ENCODE measurements at regions not wholly inside any gene's neighbourhood (a gene's known extent, or its start where the extent isn't known, plus 50 kb on each side); places are given as distances from the start of the nearest gene placed in this dataset.

DNA sequence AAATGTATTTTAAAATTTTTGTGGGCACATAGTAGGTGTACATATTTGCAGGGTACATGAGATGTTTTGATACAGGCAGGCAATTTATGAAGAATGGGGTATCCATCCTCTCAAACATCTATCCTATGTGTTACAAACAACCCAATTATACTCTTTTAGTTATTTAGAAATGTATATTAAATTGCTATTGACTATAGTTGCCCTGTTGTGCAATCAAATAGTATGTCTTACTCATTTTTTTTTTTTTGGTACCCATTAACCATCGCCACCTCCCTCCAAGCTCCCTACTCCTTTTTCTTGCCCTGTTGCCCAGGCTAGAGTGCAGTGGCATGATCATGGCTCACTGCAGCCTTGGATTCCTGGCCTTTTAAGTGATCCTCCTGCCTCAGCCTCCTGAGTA lies 128.1 kb downstream of the BAMBI start:
- Histone ChIP-seq H3F3A (ENCODE audit: low read depth) (no peaks in the 10 kb centered on the region), H3K9me2 (replicated peaks; ENCODE audit: low read depth, low read length) (no peaks in the 10 kb centered on the region), H3K9me3 (ENCODE audit: insufficient read depth, low read depth, low read length) (no peaks in the 10 kb centered on the region), H3K4me2 (ENCODE audit: low read depth, low read length, poor library complexity, severe bottlenecking) (no peak overlapping the region), H3K27me3 (ENCODE audit: insufficient read depth, low read length, poor library complexity, severe bottlenecking) (no peaks in the 10 kb centered on the region), H3K79me2 (ENCODE audit: insufficient read depth, low read length) (no peaks in the 10 kb centered on the region), H3K4me3 (ENCODE audit: low read length, poor library complexity, severe bottlenecking) (no peak overlapping the region), H4K20me1 (ENCODE audit: insufficient read depth, low read length, poor library complexity, severe bottlenecking) (no peaks in the 10 kb centered on the region), H3K9ac (ENCODE audit: low read depth, low read length, poor library complexity, severe bottlenecking) (no peak overlapping the region), H3K4me1 (ENCODE audit: insufficient read depth, low read length, poor library complexity, severe bottlenecking) (no peaks in the 10 kb centered on the region), H3K36me3 (ENCODE audit: insufficient read depth, low read length) (no peaks in the 10 kb centered on the region), H2AFZ (ENCODE audit: low read length) (no peak overlapping the region)
- TF ChIP-seq CTCF (conservative IDR thresholded peaks at IDR 0.05; ENCODE audit: low read length) (no peak), EZH2phosphoT487 (IDR thresholded peaks at IDR 0.05; ENCODE audit: borderline replicate concordance) (no peak)

DNA sequence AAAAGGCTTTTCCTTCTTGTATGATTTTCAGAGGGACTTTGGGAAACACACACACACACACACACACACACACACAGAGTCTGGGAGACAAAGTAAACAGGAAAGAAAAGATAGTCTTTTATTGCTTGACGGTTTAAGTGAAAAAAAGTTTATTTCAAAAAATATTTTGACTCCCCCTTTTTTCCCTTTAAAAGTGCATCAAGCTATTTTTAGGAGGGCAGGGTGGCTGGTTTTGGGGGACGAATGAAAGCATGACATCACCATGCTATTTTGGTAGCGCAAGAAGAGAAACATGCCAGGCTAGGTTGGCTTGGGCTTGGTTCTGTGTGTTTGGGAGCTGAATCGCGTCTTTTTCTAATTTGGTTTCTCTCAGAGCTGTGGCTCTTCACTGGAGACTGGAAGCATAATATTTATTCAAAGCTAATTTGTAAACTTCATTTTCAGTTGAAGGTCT lies 129.2 kb downstream of the BAMBI start:
- Histone ChIP-seq H4K20me1 (ENCODE audit: insufficient read depth, low read length, poor library complexity, severe bottlenecking) (no peaks in the 10 kb centered on the region), H3F3A (ENCODE audit: low read depth) (no peaks in the 10 kb centered on the region), H3K9me2 (replicated peaks; ENCODE audit: low read depth, low read length) (no peaks in the 10 kb centered on the region), H3K4me1 (ENCODE audit: insufficient read depth, low read length, poor library complexity, severe bottlenecking) (no peaks in the 10 kb centered on the region), H3K9ac (ENCODE audit: low read depth, low read length, poor library complexity, severe bottlenecking) (no peak overlapping the region), H3K4me3 (ENCODE audit: low read length, poor library complexity, severe bottlenecking) (no peak overlapping the region), H2AFZ (ENCODE audit: low read length) (no peak overlapping the region), H3K9me3 (ENCODE audit: insufficient read depth, low read depth, low read length) (no peaks in the 10 kb centered on the region), H3K4me2 (ENCODE audit: low read depth, low read length, poor library complexity, severe bottlenecking) (no peak overlapping the region), H3K79me2 (ENCODE audit: insufficient read depth, low read length) (no peaks in the 10 kb centered on the region), H3K27me3 (ENCODE audit: insufficient read depth, low read length, poor library complexity, severe bottlenecking) (no peaks in the 10 kb centered on the region), H3K36me3 (ENCODE audit: insufficient read depth, low read length) (no peaks in the 10 kb centered on the region)
- TF ChIP-seq EZH2phosphoT487 (IDR thresholded peaks at IDR 0.05; ENCODE audit: borderline replicate concordance) (no peak), CTCF (conservative IDR thresholded peaks at IDR 0.05; ENCODE audit: low read length) (no peak)

- H4K20me1 ChIP-seq (ENCODE audit: insufficient read depth, low read length, poor library complexity, severe bottlenecking): no peaks in the 10 kb centered on the region
- H3K4me3 ChIP-seq (ENCODE audit: low read length, poor library complexity, severe bottlenecking): no peak overlapping the region
- H3K9me3 ChIP-seq (ENCODE audit: insufficient read depth, low read depth, low read length): no peaks in the 10 kb centered on the region
- H3K36me3 ChIP-seq (ENCODE audit: insufficient read depth, low read length): no peaks in the 10 kb centered on the region
- H3K9me2 ChIP-seq (replicated peaks; ENCODE audit: low read depth, low read length): no peaks in the 10 kb centered on the region
- no peaks in the 10 kb centered on the region for H3K4me1 ChIP-seq (ENCODE audit: insufficient read depth, low read length, poor library complexity, severe bottlenecking)
- H3K79me2 ChIP-seq (ENCODE audit: insufficient read depth, low read length): no peaks in the 10 kb centered on the region
- H2AFZ ChIP-seq (ENCODE audit: low read length): no peak overlapping the region
- TF ChIP-seq EZH2phosphoT487 (IDR thresholded peaks at IDR 0.05; ENCODE audit: borderline replicate concordance) (no peak), CTCF (conservative IDR thresholded peaks at IDR 0.05; ENCODE audit: low read length) (no peak)
- no peaks in the 10 kb centered on the region for H3F3A ChIP-seq (ENCODE audit: low read depth)
- no peak overlapping the region for H3K9ac ChIP-seq (ENCODE audit: low read depth, low read length, poor library complexity, severe bottlenecking)
- no peak overlapping the region for H3K4me2 ChIP-seq (ENCODE audit: low read depth, low read length, poor library complexity, severe bottlenecking)
- H3K27me3 ChIP-seq (ENCODE audit: insufficient read depth, low read length, poor library complexity, severe bottlenecking): no peaks in the 10 kb centered on the region
These were observed 129.8 kb downstream of the BAMBI start for GRCh38 chr10:28806951-28807759.

Data from Loucy (cell line).